ENCODE measurements at regions not wholly inside any gene's neighbourhood (a gene's known extent, or its start where the extent isn't known, plus 50 kb on each side); places are given as distances from the start of the nearest gene placed in this dataset.

DNA sequence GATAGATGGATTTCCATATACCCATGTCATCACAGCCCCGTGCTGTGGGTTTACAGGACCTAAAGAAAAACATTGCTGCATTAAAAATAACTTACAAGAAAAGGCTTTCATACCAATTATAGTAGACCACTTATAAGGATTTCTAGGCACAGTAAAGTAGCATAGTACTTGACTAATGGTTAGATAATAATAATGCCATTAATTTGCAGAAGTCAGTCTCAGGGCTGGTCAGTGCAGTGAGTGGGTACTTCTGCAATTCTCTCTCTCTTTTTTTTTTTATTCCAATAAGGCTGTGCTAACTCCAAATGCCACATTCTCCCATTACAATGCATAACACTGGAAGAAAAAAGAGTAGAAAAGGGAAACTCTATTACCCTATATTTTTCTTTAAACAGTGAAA lies 73.1 kb upstream of the TMPRSS15 start:
- TF ChIP-seq EZH2 (IDR thresholded peaks at IDR 0.05; ENCODE audit: borderline replicate concordance, low read depth, low read length, severe bottlenecking), result no peak
- TF ChIP-seq, protein P1, sequence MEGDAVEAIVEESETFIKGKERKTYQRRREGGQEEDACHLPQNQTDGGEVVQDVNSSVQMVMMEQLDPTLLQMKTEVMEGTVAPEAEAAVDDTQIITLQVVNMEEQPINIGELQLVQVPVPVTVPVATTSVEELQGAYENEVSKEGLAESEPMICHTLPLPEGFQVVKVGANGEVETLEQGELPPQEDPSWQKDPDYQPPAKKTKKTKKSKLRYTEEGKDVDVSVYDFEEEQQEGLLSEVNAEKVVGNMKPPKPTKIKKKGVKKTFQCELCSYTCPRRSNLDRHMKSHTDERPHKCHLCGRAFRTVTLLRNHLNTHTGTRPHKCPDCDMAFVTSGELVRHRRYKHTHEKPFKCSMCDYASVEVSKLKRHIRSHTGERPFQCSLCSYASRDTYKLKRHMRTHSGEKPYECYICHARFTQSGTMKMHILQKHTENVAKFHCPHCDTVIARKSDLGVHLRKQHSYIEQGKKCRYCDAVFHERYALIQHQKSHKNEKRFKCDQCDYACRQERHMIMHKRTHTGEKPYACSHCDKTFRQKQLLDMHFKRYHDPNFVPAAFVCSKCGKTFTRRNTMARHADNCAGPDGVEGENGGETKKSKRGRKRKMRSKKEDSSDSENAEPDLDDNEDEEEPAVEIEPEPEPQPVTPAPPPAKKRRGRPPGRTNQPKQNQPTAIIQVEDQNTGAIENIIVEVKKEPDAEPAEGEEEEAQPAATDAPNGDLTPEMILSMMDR (IDR thresholded peaks at IDR 0.05; ENCODE audit: borderline replicate concordance, extremely low read depth, low read length, poor library complexity, severe bottlenecking), result no peak
- no peaks in the 10 kb centered on the region for H3K9me3 ChIP-seq (ENCODE audit: insufficient read depth, low read length, severe bottlenecking)
- no peak overlapping the region for H3K4me2 ChIP-seq (ENCODE audit: insufficient read depth, low read length)
- no peak overlapping the region for H3K9ac ChIP-seq (ENCODE audit: low read depth, low read length)
- H4K20me1 ChIP-seq (ENCODE audit: insufficient read depth, low read length), result no peaks in the 10 kb centered on the region
- no peak overlapping the region for H2AFZ ChIP-seq (ENCODE audit: low read depth, low read length)
- no peaks in the 10 kb centered on the region for H3K27me3 ChIP-seq (ENCODE audit: insufficient read depth, low read length, poor library complexity)
- ATAC-seq (ENCODE audit: insufficient read depth, low read depth), result no peak
- no peak overlapping the region for H3K4me3 ChIP-seq (ENCODE audit: low read depth in 1 of 2, low read length in 2 of 2)
- no peaks in the 10 kb centered on the region for H3K36me3 ChIP-seq (ENCODE audit: insufficient read depth, low read length)
- no peak overlapping the region for H3K27ac ChIP-seq (ENCODE audit: low read length)
- DNase-seq, result no peak
- no peaks in the 10 kb centered on the region for H3K79me2 ChIP-seq (ENCODE audit: insufficient read depth, low read length)
- H3K4me1 ChIP-seq (ENCODE audit: insufficient read depth, low read length), result no peaks in the 10 kb centered on the region

DNA sequence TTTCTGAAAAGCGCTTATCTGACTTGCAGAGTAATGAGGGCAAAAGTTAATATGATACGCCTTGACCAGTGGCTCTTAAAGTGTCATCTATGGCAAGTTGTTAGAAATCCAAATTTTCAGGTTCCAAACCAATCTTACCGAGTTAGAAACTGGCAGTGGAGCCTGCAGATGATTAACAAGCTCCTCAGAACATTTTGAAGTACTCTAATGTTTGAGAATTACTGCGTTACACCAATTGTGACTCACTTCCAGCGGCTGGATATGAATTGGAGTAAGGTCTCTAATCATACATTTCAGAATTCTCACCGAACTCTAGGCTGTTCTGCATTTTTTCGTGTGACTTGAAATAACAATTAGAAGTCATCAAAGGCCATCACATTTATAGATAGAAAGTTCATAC lies 73.5 kb upstream of the TMPRSS15 start:
- no peak overlapping the region for H3K4me3 ChIP-seq (ENCODE audit: low read depth in 1 of 2, low read length in 2 of 2)
- no peaks in the 10 kb centered on the region for H3K36me3 ChIP-seq (ENCODE audit: insufficient read depth, low read length)
- no peak for DNase-seq
- H3K4me1 ChIP-seq (ENCODE audit: insufficient read depth, low read length), result no peaks in the 10 kb centered on the region
- TF ChIP-seq, protein P1 (IDR thresholded peaks at IDR 0.05; ENCODE audit: borderline replicate concordance, extremely low read depth, low read length, poor library complexity, severe bottlenecking), result no peak
- no peak for TF ChIP-seq EZH2 (IDR thresholded peaks at IDR 0.05; ENCODE audit: borderline replicate concordance, low read depth, low read length, severe bottlenecking)
- H3K27ac ChIP-seq (ENCODE audit: low read length), result no peak overlapping the region
- no peaks in the 10 kb centered on the region for H3K79me2 ChIP-seq (ENCODE audit: insufficient read depth, low read length)
- no peak overlapping the region for H3K9ac ChIP-seq (ENCODE audit: low read depth, low read length)
- H2AFZ ChIP-seq (ENCODE audit: low read depth, low read length), result no peak overlapping the region
- H3K9me3 ChIP-seq (ENCODE audit: insufficient read depth, low read length, severe bottlenecking), result no peaks in the 10 kb centered on the region
- H3K4me2 ChIP-seq (ENCODE audit: insufficient read depth, low read length), result no peak overlapping the region
- ATAC-seq (ENCODE audit: insufficient read depth, low read depth), result no peak
- no peaks in the 10 kb centered on the region for H3K27me3 ChIP-seq (ENCODE audit: insufficient read depth, low read length, poor library complexity)
- H4K20me1 ChIP-seq (ENCODE audit: insufficient read depth, low read length), result no peaks in the 10 kb centered on the region

DNA sequence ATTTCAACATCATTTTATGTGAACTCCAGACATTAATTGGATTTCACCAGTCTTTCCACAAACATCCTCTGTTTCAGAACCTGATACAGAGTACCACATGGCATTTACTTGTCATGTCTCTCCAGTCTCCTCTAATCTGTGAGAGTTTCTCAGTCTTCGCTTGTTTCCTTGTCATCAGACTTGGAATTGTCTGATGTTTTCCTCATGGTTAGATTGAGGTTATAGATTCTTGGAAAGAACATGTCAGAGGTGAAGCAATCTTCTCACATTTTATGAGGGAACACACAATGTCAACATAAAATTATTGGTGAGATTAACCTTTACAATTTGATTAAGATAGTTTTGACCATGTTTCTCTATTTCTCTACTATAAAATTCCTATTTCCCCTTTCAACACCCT lies 74.9 kb upstream of the TMPRSS15 start:
- TF ChIP-seq, protein P1 (IDR thresholded peaks at IDR 0.05; ENCODE audit: borderline replicate concordance, extremely low read depth, low read length, poor library complexity, severe bottlenecking), result no peak
- no peak for TF ChIP-seq EZH2 (IDR thresholded peaks at IDR 0.05; ENCODE audit: borderline replicate concordance, low read depth, low read length, severe bottlenecking)
- no peak overlapping the region for H3K9ac ChIP-seq (ENCODE audit: low read depth, low read length)
- no peak for ATAC-seq (ENCODE audit: insufficient read depth, low read depth)
- H3K27me3 ChIP-seq (ENCODE audit: insufficient read depth, low read length, poor library complexity), result no peaks in the 10 kb centered on the region
- no peak for DNase-seq
- H3K27ac ChIP-seq (ENCODE audit: low read length), result no peak overlapping the region
- no peak overlapping the region for H3K4me2 ChIP-seq (ENCODE audit: insufficient read depth, low read length)
- no peaks in the 10 kb centered on the region for H4K20me1 ChIP-seq (ENCODE audit: insufficient read depth, low read length)
- no peaks in the 10 kb centered on the region for H3K79me2 ChIP-seq (ENCODE audit: insufficient read depth, low read length)
- no peak overlapping the region for H2AFZ ChIP-seq (ENCODE audit: low read depth, low read length)
- H3K4me3 ChIP-seq (ENCODE audit: low read depth in 1 of 2, low read length in 2 of 2), result no peak overlapping the region
- H3K9me3 ChIP-seq (ENCODE audit: insufficient read depth, low read length, severe bottlenecking), result no peaks in the 10 kb centered on the region
- H3K4me1 ChIP-seq (ENCODE audit: insufficient read depth, low read length), result no peaks in the 10 kb centered on the region
- H3K36me3 ChIP-seq (ENCODE audit: insufficient read depth, low read length), result no peaks in the 10 kb centered on the region

DNA sequence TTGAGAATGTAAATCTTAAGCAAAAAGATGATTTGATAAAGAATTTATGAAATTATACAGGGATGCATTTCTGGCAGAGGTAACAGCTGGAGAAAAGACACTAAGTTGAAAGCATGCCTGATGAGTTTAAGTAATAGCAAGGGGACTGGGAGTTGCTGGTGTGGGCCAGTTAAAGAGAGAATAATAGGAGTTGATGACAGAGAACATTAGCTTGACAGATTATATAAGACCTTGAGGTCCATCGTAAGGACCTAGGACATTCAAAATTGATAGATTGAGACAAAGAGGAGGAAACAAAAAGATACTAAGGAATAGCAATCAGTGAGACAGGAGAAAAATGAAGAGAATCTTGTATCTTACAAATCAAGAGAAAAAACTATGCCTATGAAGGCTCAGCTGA lies 84.7 kb upstream of the TMPRSS15 start:
- Histone ChIP-seq H3K27ac (ENCODE audit: low read length) (no peak overlapping the region), H2AFZ (ENCODE audit: low read depth, low read length) (no peak overlapping the region), H4K20me1 (ENCODE audit: insufficient read depth, low read length) (no peaks in the 10 kb centered on the region), H3K4me3 (ENCODE audit: low read depth in 1 of 2, low read length in 2 of 2) (no peak overlapping the region), H3K9ac (ENCODE audit: low read depth, low read length) (no peak overlapping the region), H3K4me2 (ENCODE audit: insufficient read depth, low read length) (no peak overlapping the region), H3K9me3 (ENCODE audit: insufficient read depth, low read length, severe bottlenecking) (no peaks in the 10 kb centered on the region), H3K36me3 (ENCODE audit: insufficient read depth, low read length) (no peaks in the 10 kb centered on the region), H3K4me1 (ENCODE audit: insufficient read depth, low read length) (no peaks in the 10 kb centered on the region), H3K79me2 (ENCODE audit: insufficient read depth, low read length) (no peaks in the 10 kb centered on the region), H3K27me3 (ENCODE audit: insufficient read depth, low read length, poor library complexity) (no peaks in the 10 kb centered on the region)
- TF ChIP-seq EZH2 (IDR thresholded peaks at IDR 0.05; ENCODE audit: borderline replicate concordance, low read depth, low read length, severe bottlenecking), result no peak
- TF ChIP-seq, protein P1 (IDR thresholded peaks at IDR 0.05; ENCODE audit: borderline replicate concordance, extremely low read depth, low read length, poor library complexity, severe bottlenecking), result no peak
- no peak for ATAC-seq (ENCODE audit: insufficient read depth, low read depth)
- DNase-seq, result no peak

Measured in DND-41 (cell line).